NCI-H2029 (cell line): ENCODE measurements at regions not wholly inside any gene's neighbourhood (a gene's known extent, or its start where the extent isn't known, plus 50 kb on each side); places are given as distances from the start of the nearest gene placed in this dataset.

ENCODE experiments used
- DNase-seq: peaks from one replicate; lab custom pipeline; 2025; lab: John Stamatoyannopoulos, UW

GRCh38 chr2:58866040-58866439 lies 624.9 kb upstream of the FANCL start:
- DNase-seq: no peak

GRCh38 chr2:58865436-58865835 lies 624.3 kb upstream of the FANCL start:
- DNase-seq: no peak

- no peak for DNase-seq
These were observed 621.1 kb upstream of the FANCL start for GRCh38 chr2:58862244-58862643.

- no peak for DNase-seq
These were observed 619.5 kb upstream of the FANCL start for GRCh38 chr2:58860586-58860985.

GRCh38 chr2:58856100-58856499 lies 615.0 kb upstream of the FANCL start:
- DNase-seq: no peak

GRCh38 chr2:58853420-58853819 lies 612.3 kb upstream of the FANCL start:
- no peak for DNase-seq

GRCh38 chr2:58852905-58853304 lies 611.8 kb upstream of the FANCL start:
- DNase-seq: no peak

GRCh38 chr2:58852243-58852642 lies 611.1 kb upstream of the FANCL start:
- no peak for DNase-seq

GRCh38 chr2:58851598-58851997 lies 610.5 kb upstream of the FANCL start:
- DNase-seq: no peak

- no peak for DNase-seq
These were observed 603.9 kb upstream of the FANCL start for GRCh38 chr2:58845011-58845410.

- no peak for DNase-seq
These were observed 601.5 kb upstream of the FANCL start for GRCh38 chr2:58842501-58843155.

GRCh38 chr2:58834404-58834803 lies 593.3 kb upstream of the FANCL start:
- DNase-seq: no peak

GRCh38 chr2:58826795-58827194 lies 585.7 kb upstream of the FANCL start:
- no peak for DNase-seq

- DNase-seq: no peak
These were observed 571.7 kb upstream of the FANCL start for GRCh38 chr2:58812771-58813344.

GRCh38 chr2:58805126-58805525 lies 564.0 kb upstream of the FANCL start:
- no peak for DNase-seq

GRCh38 chr2:58803192-58803591 lies 562.1 kb upstream of the FANCL start:
- no peak for DNase-seq

GRCh38 chr2:58800881-58801280 lies 559.8 kb upstream of the FANCL start:
- DNase-seq: no peak

- no peak for DNase-seq
These were observed 557.6 kb upstream of the FANCL start for GRCh38 chr2:58798676-58799208.

- DNase-seq: no peak
These were observed 555.2 kb upstream of the FANCL start for GRCh38 chr2:58796239-58796910.

GRCh38 chr2:58794916-58795315 lies 553.8 kb upstream of the FANCL start:
- no peak for DNase-seq

- DNase-seq: no peak
These were observed 553.0 kb upstream of the FANCL start for GRCh38 chr2:58794103-58794502.

- DNase-seq: no peak
These were observed 547.3 kb upstream of the FANCL start for GRCh38 chr2:58788402-58788801.

- no peak for DNase-seq
These were observed 529.7 kb upstream of the FANCL start for GRCh38 chr2:58770846-58771245.
